ENCODE measurements at regions not wholly inside any gene's neighbourhood (a gene's known extent, or its start where the extent isn't known, plus 50 kb on each side); places are given as distances from the start of the nearest gene placed in this dataset.

- TF ChIP-seq ETS1 (IDR thresholded peaks at IDR 0.05) (no peak), ZNF114 (CRISPR knock-in tag; IDR thresholded peaks at IDR 0.05) (no peak)
These were observed 214.5 kb downstream of the SNX18 start (continued) for GRCh38 chr5:54732108-54732507.

GRCh38 chr5:54728588-54728915 lies 211.0 kb downstream of the SNX18 start:
- no peak overlapping the region for H3K27ac Mint-ChIP-seq
- H3K27me3 ChIP-seq (ENCODE audit: insufficient read depth) = no peaks in the 10 kb centered on the region
- no peaks in the 10 kb centered on the region for H3K79me2 ChIP-seq (replicated peaks; ENCODE audit: insufficient read depth)
- H3K4me2 ChIP-seq = no peak overlapping the region
- H4K20me1 ChIP-seq (replicated peaks; ENCODE audit: insufficient read depth) = no peaks in the 10 kb centered on the region
- H3K4me3 ChIP-seq = no peak overlapping the region
- H3K9me2 ChIP-seq (ENCODE audit: insufficient read depth) = peaks cover 12% of the 10 kb centered on the region; the same call in 1 of the 2 replicates
- no peak overlapping the region for H3K27ac ChIP-seq (ENCODE audit: low read depth)
- no peak for DNase-seq (ENCODE audit: low spot score)
- peaks cover 4% of the 10 kb centered on the region for H3K27me3 Mint-ChIP-seq (ENCODE audit: insufficient read depth, low read depth, poor library complexity)
- H3K36me3 Mint-ChIP-seq (ENCODE audit: low read depth) = no peaks in the 10 kb centered on the region
- no peak overlapping the region for H3K4me3 Mint-ChIP-seq
- no peak for ATAC-seq
- H3F3A ChIP-seq (replicated peaks; ENCODE audit: low read depth) = no peaks in the 10 kb centered on the region
- no peaks in the 10 kb centered on the region for H3K9me3 Mint-ChIP-seq
- H3K4me1 Mint-ChIP-seq = no peaks in the 10 kb centered on the region; the same call in 1 of the 3 replicates
- H2AFZ ChIP-seq = no peak overlapping the region
- no peaks in the 10 kb centered on the region for H3K4me1 ChIP-seq (ENCODE audit: insufficient read depth)
- TF ChIP-seq ZNF114 (CRISPR knock-in tag; IDR thresholded peaks at IDR 0.05) (no peak), ZNF331 (CRISPR knock-in tag; IDR thresholded peaks at IDR 0.05; ENCODE audit: low read depth) (no peak), JUNB (IDR thresholded peaks at IDR 0.05; ENCODE audit: unreplicated experiment) (no peak), POLR2AphosphoS5 (IDR thresholded peaks at IDR 0.05; ENCODE audit: low read depth) (no peak), EZH2phosphoT487 (IDR thresholded peaks at IDR 0.05; ENCODE audit: unreplicated experiment) (no peak), STAT1 (IDR thresholded peaks at IDR 0.05; ENCODE audit: unreplicated experiment) (no peak), NANOG (IDR thresholded peaks at IDR 0.05; ENCODE audit: borderline replicate concordance) (no peak), CREB1 (CRISPR knock-in tag; IDR thresholded peaks at IDR 0.05; ENCODE audit: low read depth) (no peak), EZH2 (IDR thresholded peaks at IDR 0.05; ENCODE audit: low read depth, unreplicated experiment) (no peak), ETS1 (IDR thresholded peaks at IDR 0.05) (no peak)
- TF ChIP-seq, protein P1, sequence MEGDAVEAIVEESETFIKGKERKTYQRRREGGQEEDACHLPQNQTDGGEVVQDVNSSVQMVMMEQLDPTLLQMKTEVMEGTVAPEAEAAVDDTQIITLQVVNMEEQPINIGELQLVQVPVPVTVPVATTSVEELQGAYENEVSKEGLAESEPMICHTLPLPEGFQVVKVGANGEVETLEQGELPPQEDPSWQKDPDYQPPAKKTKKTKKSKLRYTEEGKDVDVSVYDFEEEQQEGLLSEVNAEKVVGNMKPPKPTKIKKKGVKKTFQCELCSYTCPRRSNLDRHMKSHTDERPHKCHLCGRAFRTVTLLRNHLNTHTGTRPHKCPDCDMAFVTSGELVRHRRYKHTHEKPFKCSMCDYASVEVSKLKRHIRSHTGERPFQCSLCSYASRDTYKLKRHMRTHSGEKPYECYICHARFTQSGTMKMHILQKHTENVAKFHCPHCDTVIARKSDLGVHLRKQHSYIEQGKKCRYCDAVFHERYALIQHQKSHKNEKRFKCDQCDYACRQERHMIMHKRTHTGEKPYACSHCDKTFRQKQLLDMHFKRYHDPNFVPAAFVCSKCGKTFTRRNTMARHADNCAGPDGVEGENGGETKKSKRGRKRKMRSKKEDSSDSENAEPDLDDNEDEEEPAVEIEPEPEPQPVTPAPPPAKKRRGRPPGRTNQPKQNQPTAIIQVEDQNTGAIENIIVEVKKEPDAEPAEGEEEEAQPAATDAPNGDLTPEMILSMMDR (conservative IDR thresholded peaks at IDR 0.05; ENCODE audit: low read depth in 2 of 2) = no peak
- H3K36me3 ChIP-seq (ENCODE audit: insufficient read depth) = no peaks in the 10 kb centered on the region

Measured in GM23338 (cell line).